C4-2B (cell line): ENCODE measurements at regions not wholly inside any gene's neighbourhood (a gene's known extent, or its start where the extent isn't known, plus 50 kb on each side); places are given as distances from the start of the nearest gene placed in this dataset.

Experiments used
- CTCF ChIP-seq: fragments of 450-650 bp; conservative IDR thresholded peaks from 2 replicates; pipeline ENCODE4 v1.5.1; 2017; ENCODE audit warnings: mild to moderate bottlenecking
- ZFX ChIP-seq: fragments of 450-650 bp; IDR thresholded peaks from 2 replicates; pipeline ENCODE4 v1.6.1; 2017

GRCh38 chr13:87954091-87954490 is 282.9 kb downstream of the SLITRK5 start:
- TF ChIP-seq CTCF (no peak), ZFX (no peak)
